Activated B cell treated with CpG ODN at 0.5 μM for 24 hours (primary cell): ENCODE measurements at regions not wholly inside any gene's neighbourhood (a gene's known extent, or its start where the extent isn't known, plus 50 kb on each side); places are given as distances from the start of the nearest gene placed in this dataset.

Experiments
- ATAC-seq: fragments of 200-7000 bp; cut with Tn5 transposase; one replicate; pipeline ENCODE4 v1.10.0; 2021; ENCODE audit warnings: low read depth, mild to moderate bottlenecking, moderate library complexity
- CTCF ChIA-PET: fragments of 350-600 bp; sonication (Branson Sonifier 250); formaldehyde crosslinking; loops from one replicate; lab custom pipeline; 2021; ENCODE audit warnings: antibody characterized with exemption; lab: Charles Lee
- POLR2A ChIA-PET: fragments of 350-600 bp; sonication (Branson Sonifier 250); formaldehyde crosslinking; loops from one replicate; lab custom pipeline; 2021; ENCODE audit warnings: antibody characterized with exemption; lab: Charles Lee
- DNase-seq: peaks from one replicate; pipeline ENCODE4 v3.0.0; 2022
- H3K27ac Mint-ChIP-seq: one replicate; pipeline ENCODE4 v1.8.0; 2020; ENCODE audit warnings: mixed read lengths
- H3K27me3 Mint-ChIP-seq: one replicate; pipeline ENCODE4 v1.8.0; 2021; ENCODE audit warnings: mixed read lengths
- H3K36me3 Mint-ChIP-seq: one replicate; pipeline ENCODE4 v1.8.0; 2021; ENCODE audit warnings: low read depth, mixed read lengths
- H3K4me1 Mint-ChIP-seq: one replicate; pipeline ENCODE4 v1.8.0; 2021; ENCODE audit warnings: mixed read lengths
- H3K4me3 Mint-ChIP-seq: one replicate; pipeline ENCODE4 v1.8.0; 2020; ENCODE audit warnings: mild to moderate bottlenecking, mixed read lengths
- H3K9me3 Mint-ChIP-seq: one replicate; pipeline ENCODE4 v1.8.0; 2020; ENCODE audit warnings: mixed read lengths
- intact Hi-C: fragments of 100-400 bp; cut with micrococcal nuclease; formaldehyde crosslinking; loops from one replicate; pipeline ENCODE4 v1.15.1; 2024
- TF ChIP-seq, protein P1 (sequence below): fragments of 200-600 bp; IDR thresholded peaks from one replicate; pipeline ENCODE4 v1.8.0; 2022; ENCODE audit warnings: antibody characterized with exemption, mild to moderate bottlenecking

GRCh38 chr2:122652670-122653069 is 897.2 kb downstream of the TSN start:
- CTCF ChIA-PET, result no interaction called here
- ATAC-seq (no peak), DNase-seq (no peak)
- H3K4me3 Mint-ChIP-seq, result no peak overlapping the region
- H3K27ac Mint-ChIP-seq, result no peak overlapping the region
- intact Hi-C loops, result no loop called here
- TF ChIP-seq, protein P1, sequence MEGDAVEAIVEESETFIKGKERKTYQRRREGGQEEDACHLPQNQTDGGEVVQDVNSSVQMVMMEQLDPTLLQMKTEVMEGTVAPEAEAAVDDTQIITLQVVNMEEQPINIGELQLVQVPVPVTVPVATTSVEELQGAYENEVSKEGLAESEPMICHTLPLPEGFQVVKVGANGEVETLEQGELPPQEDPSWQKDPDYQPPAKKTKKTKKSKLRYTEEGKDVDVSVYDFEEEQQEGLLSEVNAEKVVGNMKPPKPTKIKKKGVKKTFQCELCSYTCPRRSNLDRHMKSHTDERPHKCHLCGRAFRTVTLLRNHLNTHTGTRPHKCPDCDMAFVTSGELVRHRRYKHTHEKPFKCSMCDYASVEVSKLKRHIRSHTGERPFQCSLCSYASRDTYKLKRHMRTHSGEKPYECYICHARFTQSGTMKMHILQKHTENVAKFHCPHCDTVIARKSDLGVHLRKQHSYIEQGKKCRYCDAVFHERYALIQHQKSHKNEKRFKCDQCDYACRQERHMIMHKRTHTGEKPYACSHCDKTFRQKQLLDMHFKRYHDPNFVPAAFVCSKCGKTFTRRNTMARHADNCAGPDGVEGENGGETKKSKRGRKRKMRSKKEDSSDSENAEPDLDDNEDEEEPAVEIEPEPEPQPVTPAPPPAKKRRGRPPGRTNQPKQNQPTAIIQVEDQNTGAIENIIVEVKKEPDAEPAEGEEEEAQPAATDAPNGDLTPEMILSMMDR, result no peak
- no peaks in the 10 kb centered on the region for H3K36me3 Mint-ChIP-seq
- no peaks in the 10 kb centered on the region for H3K27me3 Mint-ChIP-seq
- no peaks in the 10 kb centered on the region for H3K4me1 Mint-ChIP-seq
- POLR2A ChIA-PET, result no interaction called here
- H3K9me3 Mint-ChIP-seq, result no peaks in the 10 kb centered on the region

- Mint-ChIP-seq H3K27me3 (no peaks in the 10 kb centered on the region), H3K27ac (no peak overlapping the region), H3K9me3 (no peaks in the 10 kb centered on the region), H3K4me3 (no peak overlapping the region), H3K4me1 (no peaks in the 10 kb centered on the region), H3K36me3 (no peaks in the 10 kb centered on the region)
- DNase-seq (no peak), ATAC-seq (no peak)
- intact Hi-C loops, result no loop called here
- CTCF ChIA-PET, result no interaction called here
- TF ChIP-seq, protein P1, result no peak
- POLR2A ChIA-PET, result no interaction called here
These were observed 901.0 kb downstream of the TSN start for GRCh38 chr2:122656403-122656802.

- H3K27me3 Mint-ChIP-seq, result no peaks in the 10 kb centered on the region
- TF ChIP-seq, protein P1, result no peak
- no peak overlapping the region for H3K4me3 Mint-ChIP-seq
- H3K9me3 Mint-ChIP-seq, result no peaks in the 10 kb centered on the region
- H3K36me3 Mint-ChIP-seq, result no peaks in the 10 kb centered on the region
- DNase-seq (no peak), ATAC-seq (no peak)
- intact Hi-C loops, result no loop called here
- POLR2A ChIA-PET, result no interaction called here
- CTCF ChIA-PET, result no interaction called here
- H3K4me1 Mint-ChIP-seq, result no peaks in the 10 kb centered on the region
- H3K27ac Mint-ChIP-seq, result no peak overlapping the region
These were observed 905.6 kb downstream of the TSN start for GRCh38 chr2:122660786-122661634.

DNA sequence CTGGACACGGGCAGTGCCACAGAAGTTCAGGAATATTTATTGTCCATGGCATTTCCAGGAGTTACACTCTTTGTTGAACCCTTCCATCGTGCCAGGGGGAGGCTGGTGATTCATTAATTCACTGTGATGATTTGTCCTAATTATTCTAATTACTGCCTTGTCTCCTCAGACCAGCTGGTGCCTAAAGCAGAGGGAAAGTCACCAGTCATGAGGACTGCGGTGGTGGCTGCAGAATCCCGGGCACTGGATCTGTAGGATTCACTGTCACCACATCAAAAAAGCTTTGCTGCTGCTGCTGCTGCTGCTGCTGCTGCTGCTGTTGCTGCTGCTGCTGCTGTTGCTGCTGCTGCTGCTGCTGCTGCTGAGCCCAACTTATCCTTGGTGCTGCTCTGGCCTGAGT is 908.2 kb downstream of the TSN start:
- TF ChIP-seq, protein P1, result no peak
- intact Hi-C loops, result no loop called here
- Mint-ChIP-seq H3K4me1 (no peaks in the 10 kb centered on the region), H3K9me3 (no peaks in the 10 kb centered on the region), H3K27ac (no peak overlapping the region), H3K36me3 (no peaks in the 10 kb centered on the region), H3K27me3 (no peaks in the 10 kb centered on the region), H3K4me3 (no peak overlapping the region)
- ATAC-seq, result no peak
- ChIA-PET POLR2A (no interaction called here), CTCF (no interaction called here)
- DNase-seq, result no peak

DNA sequence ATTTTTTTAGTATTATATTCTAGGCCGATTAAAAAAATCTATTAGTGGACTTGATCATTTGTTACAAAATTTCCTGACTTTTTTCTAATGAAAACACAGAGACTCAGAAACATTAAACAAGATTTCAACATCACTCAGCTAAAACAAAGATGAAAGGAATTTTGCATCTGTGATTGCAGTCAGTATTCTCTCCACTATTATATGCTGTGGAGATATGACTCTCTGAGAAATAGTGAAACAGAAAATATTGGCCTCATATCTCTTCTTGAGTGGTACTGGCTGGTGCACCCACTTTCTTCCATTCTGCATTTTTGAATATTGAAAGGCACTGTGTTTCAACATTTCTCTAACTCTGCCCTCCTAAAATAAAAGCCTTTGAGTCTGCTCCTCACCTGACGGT is 914.2 kb downstream of the TSN start:
- Mint-ChIP-seq H3K4me1 (no peaks in the 10 kb centered on the region), H3K9me3 (no peaks in the 10 kb centered on the region), H3K27ac (no peak overlapping the region), H3K27me3 (no peaks in the 10 kb centered on the region), H3K36me3 (no peaks in the 10 kb centered on the region), H3K4me3 (no peak overlapping the region)
- POLR2A ChIA-PET, result no interaction called here
- TF ChIP-seq, protein P1, result no peak
- ATAC-seq (no peak), DNase-seq (no peak)
- CTCF ChIA-PET, result no interaction called here
- intact Hi-C loops, result no loop called here
